H1 (cell line): ENCODE measurements at regions not wholly inside any gene's neighbourhood (a gene's known extent, or its start where the extent isn't known, plus 50 kb on each side); places are given as distances from the start of the nearest gene placed in this dataset.

Source experiments
- CTCF ChIA-PET: fragments of 300-600 bp; sonication (Branson Sonifier 250); formaldehyde crosslinking; loops from one replicate; lab custom pipeline; 2021; ENCODE audit not compliant: partially characterized antibody; lab: Charles Lee
- POLR2A ChIA-PET: fragments of 300-600 bp; sonication (Branson Sonifier 250); formaldehyde crosslinking; loops from one replicate; lab custom pipeline; 2021; ENCODE audit warnings: inconsistent platforms; ENCODE audit not compliant: partially characterized antibody; lab: Charles Lee
- DNase-seq, 2 experiments: peaks; one replicate each; pipeline versions ENCODE4 v3.0.0 to v3.0.0-alpha.2; 2010 to 2022; ENCODE audit warnings: low spot score in 2 of 2, low read depth in 1 of 2, mixed read lengths in 1 of 2
- FAIRE-seq: peaks from 2 replicates; lab custom pipeline; 2011; peaks lifted over from hg19 to GRCh38; lab: Jason Lieb, UNC
- H2AFZ ChIP-seq: 2 replicates; pipeline ENCODE4 v1.8.1; 2012; ENCODE audit warnings: low read length, inconsistent platforms
- H2AK5ac ChIP-seq: 2 replicates; pipeline ENCODE4 v1.6.1; 2013; ENCODE audit warnings: low read depth, low read length
- H2BK120ac ChIP-seq: replicated peaks from 2 replicates; pipeline ENCODE3; 2013; ENCODE audit warnings: low read depth, low read length, inconsistent platforms
- H2BK12ac ChIP-seq: 2 replicates; pipeline ENCODE4 v1.6.1; 2013; ENCODE audit warnings: low read depth, low read length
- H2BK15ac ChIP-seq: 2 replicates; pipeline ENCODE4 v1.6.1; 2013; ENCODE audit warnings: low read length
- H2BK20ac ChIP-seq: 2 replicates; pipeline ENCODE4 v1.6.1; 2013; ENCODE audit warnings: low read length
- H2BK5ac ChIP-seq: 2 replicates; pipeline ENCODE4 v1.6.1; 2013; ENCODE audit warnings: low read depth, low read length
- H3K14ac ChIP-seq: 2 replicates; pipeline ENCODE4 v1.6.1; 2013; ENCODE audit warnings: inconsistent platforms; ENCODE audit not compliant: insufficient read length
- H3K18ac ChIP-seq: 2 replicates; pipeline ENCODE4 v1.6.1; 2013; ENCODE audit warnings: low read length; ENCODE audit errors: extremely low read depth
- H3K23ac ChIP-seq: 2 replicates; pipeline ENCODE4 v1.6.1; 2013; ENCODE audit warnings: inconsistent platforms; ENCODE audit not compliant: insufficient read length
- H3K23me2 ChIP-seq: 2 replicates; pipeline ENCODE4 v1.6.1; 2013; ENCODE audit warnings: low read depth, low read length
- H3K27ac ChIP-seq: 2 replicates; pipeline ENCODE4 v1.6.1; 2011; ENCODE audit warnings: low read depth, low read length, inconsistent platforms
- H3K27me3 ChIP-seq, 4 experiments: replicated peaks in 1 of 4; 1 replicate in 1 of 4; 2 replicates in 3 of 4; pipeline versions ENCODE4 v1.6.1 to v1.8.1; 2011 to 2013; ENCODE audit warnings: low read length in 3 of 4, mild to moderate bottlenecking in 3 of 4, inconsistent platforms in 2 of 4, mixed read lengths in 2 of 4, moderate library complexity in 1 of 4; ENCODE audit not compliant: control insufficient read depth in 3 of 4, insufficient read depth in 3 of 4; ENCODE audit errors: extremely low read depth in 1 of 4
- H3K36me3 ChIP-seq, 4 experiments: 2 replicates each; pipeline versions ENCODE4 v1.6.1 to v1.8.1; 2011 to 2013; ENCODE audit warnings: mild to moderate bottlenecking in 4 of 4, low read length in 3 of 4, moderate library complexity in 2 of 4, control low read depth in 1 of 4, inconsistent platforms in 1 of 4; ENCODE audit not compliant: insufficient read depth in 4 of 4, control insufficient read depth in 2 of 4
- H3K4ac ChIP-seq: replicated peaks from 2 replicates; pipeline ENCODE3; 2013; ENCODE audit warnings: low read length, low read depth, mixed read lengths, inconsistent platforms; ENCODE audit not compliant: insufficient read length
- H3K4me1 ChIP-seq, 4 experiments: replicated peaks in 1 of 4; 1 replicate in 1 of 4; 2 replicates in 3 of 4; pipeline versions ENCODE4 v1.6.1 to v1.8.1; 2011 to 2013; ENCODE audit warnings: low read length in 3 of 4, inconsistent platforms in 2 of 4, mixed read lengths in 1 of 4; ENCODE audit not compliant: insufficient read depth in 4 of 4, control insufficient read depth in 3 of 4
- H3K4me2 ChIP-seq, 2 experiments: 2 replicates each; pipeline versions ENCODE4 v1.6.1 to v1.8.1; 2011 to 2013; ENCODE audit warnings: low read depth in 2 of 2, low read length in 2 of 2, control low read depth in 1 of 2, inconsistent platforms in 1 of 2, mild to moderate bottlenecking in 1 of 2; ENCODE audit not compliant: insufficient read depth in 1 of 2
- H3K4me3 ChIP-seq, 4 experiments: fragments of 200-600, 300-600 bp in 1 of 4; sonication (generic), shearing (Covaris generic), sonication (Bioruptor Twin) in 1 of 4; 2 replicates each; pipeline versions ENCODE4 v1.5.1 to v1.8.1; 2011 to 2016; ENCODE audit warnings: low read length in 4 of 4, low read depth in 3 of 4, control low read depth in 2 of 4, inconsistent platforms in 2 of 4, mild to moderate bottlenecking in 2 of 4, mixed read lengths in 1 of 4, moderate library complexity in 1 of 4; ENCODE audit not compliant: insufficient read depth in 2 of 4; ENCODE audit errors: extremely low read depth in 1 of 4
- H3K56ac ChIP-seq: replicated peaks from 2 replicates; pipeline ENCODE3; 2013; ENCODE audit warnings: low read depth, mild to moderate bottlenecking, mixed read lengths, low read length, inconsistent platforms; ENCODE audit not compliant: insufficient read length
- H3K79me1 ChIP-seq: 2 replicates; pipeline ENCODE4 v1.6.1; 2013; ENCODE audit warnings: low read depth, low read length, control low read depth
- H3K79me2 ChIP-seq, 2 experiments: 2 replicates each; pipeline versions ENCODE4 v1.6.1 to v1.8.1; 2012 to 2013; ENCODE audit warnings: low read length in 2 of 2, mild to moderate bottlenecking in 2 of 2, inconsistent platforms in 1 of 2; ENCODE audit not compliant: insufficient read depth in 2 of 2, control insufficient read depth in 1 of 2
- H3K9ac ChIP-seq, 4 experiments: replicated peaks in 1 of 4; 1 replicate in 1 of 4; 2 replicates in 3 of 4; pipeline versions ENCODE4 v1.6.1 to v1.8.1; 2011 to 2013; ENCODE audit warnings: low read depth in 3 of 4, low read length in 3 of 4, control low read depth in 2 of 4, mild to moderate bottlenecking in 2 of 4, moderate library complexity in 2 of 4, inconsistent platforms in 1 of 4; ENCODE audit errors: extremely low read depth in 1 of 4
- H3K9me3 ChIP-seq, 2 experiments: 2 replicates each; pipeline versions ENCODE4 v1.6.1 to v1.8.1; 2012 to 2013; ENCODE audit warnings: mild to moderate bottlenecking in 2 of 2, moderate library complexity in 2 of 2, control low read depth in 1 of 2, inconsistent platforms in 1 of 2, low read depth in 1 of 2, low read length in 1 of 2, mixed read lengths in 1 of 2; ENCODE audit not compliant: insufficient read depth in 2 of 2
- H4K20me1 ChIP-seq, 2 experiments: replicated peaks in 1 of 2; 2 replicates each; pipeline versions ENCODE3 to v1.8.1; 2011 to 2013; ENCODE audit warnings: inconsistent platforms in 2 of 2, low read length in 2 of 2, mild to moderate bottlenecking in 1 of 2; ENCODE audit not compliant: insufficient read depth in 2 of 2, control insufficient read depth in 1 of 2
- H4K5ac ChIP-seq: 2 replicates; pipeline ENCODE4 v1.6.1; 2013; ENCODE audit warnings: low read length, low read depth, mixed read lengths, inconsistent platforms; ENCODE audit not compliant: insufficient read length
- H4K8ac ChIP-seq: 2 replicates; pipeline ENCODE4 v1.8.0; 2013; ENCODE audit warnings: mild to moderate bottlenecking, moderate library complexity, low read length, inconsistent platforms; ENCODE audit not compliant: insufficient read depth; ENCODE audit errors: extremely low read depth
- H4K91ac ChIP-seq: replicated peaks from 2 replicates; pipeline ENCODE3; 2013; ENCODE audit warnings: low read length, mixed read lengths, inconsistent platforms; ENCODE audit not compliant: insufficient read length
- GTF2F1 ChIP-seq: IDR thresholded peaks from 2 replicates; pipeline ENCODE4 v1.6.1; 2012; ENCODE audit warnings: low read depth, low read length, improper control_type of control experiment, borderline replicate concordance
- KDM1A ChIP-seq: fragments of 200-600, 300-600 bp; sonication (generic); IDR thresholded peaks from 2 replicates; pipeline ENCODE4 v1.7.1; 2016; ENCODE audit warnings: mild to moderate bottlenecking, low read length, borderline replicate concordance
- KDM5A ChIP-seq: fragments of 200-600 bp; IDR thresholded peaks from 2 replicates; pipeline ENCODE4 v1.7.1; 2012; ENCODE audit warnings: mild to moderate bottlenecking, low read length, inconsistent platforms, mixed read lengths
- SAP30 ChIP-seq: fragments of 300-600 bp; sonication (generic); IDR thresholded peaks from 2 replicates; pipeline ENCODE4 v1.7.1; 2012; ENCODE audit warnings: low read length, moderate library complexity, mild to moderate bottlenecking, inconsistent platforms; ENCODE audit not compliant: insufficient read depth, insufficient replicate concordance
- SIX5 ChIP-seq: IDR thresholded peaks from 2 replicates; pipeline ENCODE4 v1.6.1; 2011; ENCODE audit warnings: mild to moderate bottlenecking, low read depth, low read length
- WGBS, 2 experiments: shearing (Covaris generic) in 1 of 2; methylation state at CpG; one replicate each; pipeline versions ENCODE4 v1.1.6 to v1.1.7; 2013 to 2015; ENCODE audit warnings: low lambda C conversion rate in 2 of 2, mixed read lengths in 2 of 2, inconsistent platforms in 1 of 2, low coverage in 1 of 2, missing lambda C conversion rate in 1 of 2; ENCODE audit not compliant: insufficient replicate concordance in 2 of 2, insufficient coverage in 1 of 2, insufficient read length in 1 of 2; ENCODE audit errors: extremely low coverage in 1 of 2, missing lambda C conversion rate in 1 of 2; 5-methylcytosine and 5-hydroxymethylcytosine counted together

- Histone ChIP-seq H3K4me2 (no peak overlapping the region), H3K4me3 (no peak overlapping the region), H3K18ac (no peak overlapping the region), H3K23me2 (no peaks in the 10 kb centered on the region)
- no peak for TF ChIP-seq GTF2F1
- no peak for TF ChIP-seq KDM1A
- TF ChIP-seq SIX5: no peak
- no peak for TF ChIP-seq KDM5A
- TF ChIP-seq SAP30: no peak
- TF ChIP-seq, all 59 proteins: peak for 0
- WGBS, 2 experiments: 97% methylated on average over 13 of the region's 13 CpGs; no CpG with 5 or more reads in 1 of the 2 experiments
- no peak overlapping the region for H2BK20ac ChIP-seq
- CTCF ChIA-PET: interaction anchor here (0.8 to 3.6 kb wide), 11 partner anchors 13 to 407 kb away, joined by 3 to 15 read pairs (median 4); no protein-coding TSS in a partner anchor
- H3K27ac ChIP-seq: no peak overlapping the region
- DNase-seq: no peak
- H2BK120ac ChIP-seq: no peak overlapping the region
- H4K5ac ChIP-seq: no peak overlapping the region
- no peaks in the 10 kb centered on the region for H3K4me1 ChIP-seq
- H3K27me3 ChIP-seq: no peaks in the 10 kb centered on the region
- H2AFZ ChIP-seq: no peak overlapping the region
- H2BK15ac ChIP-seq: no peak overlapping the region
- no peak overlapping the region for H3K14ac ChIP-seq
- H3K79me1 ChIP-seq: no peaks in the 10 kb centered on the region
- POLR2A ChIA-PET: no interaction called here
- no peaks in the 10 kb centered on the region for H4K20me1 ChIP-seq
- H3K23ac ChIP-seq: no peak overlapping the region
- no peak overlapping the region for H2AK5ac ChIP-seq
- H3K79me2 ChIP-seq: no peaks in the 10 kb centered on the region
- H3K9me3 ChIP-seq: no peaks in the 10 kb centered on the region; a peak in 1 of 4 replicates
- no peak for FAIRE-seq
- H3K4ac ChIP-seq: peak overlapping the region; percentile 16
- H3K56ac ChIP-seq: no peak overlapping the region
- H4K8ac ChIP-seq: no peak overlapping the region
- H2BK5ac ChIP-seq: no peak overlapping the region
- H4K91ac ChIP-seq: no peak overlapping the region
- no peak overlapping the region for H2BK12ac ChIP-seq
- H3K36me3 ChIP-seq: no peaks in the 10 kb centered on the region
- no peak overlapping the region; a peak in 1 of 7 replicates for H3K9ac ChIP-seq
Observed at GRCh38 chr10:130337305-130337640, 201.1 kb downstream of the GLRX3 start.
